PC-3 (cell line): ENCODE measurements at regions not wholly inside any gene's neighbourhood (a gene's known extent, or its start where the extent isn't known, plus 50 kb on each side); places are given as distances from the start of the nearest gene placed in this dataset.

Experiments
- ATAC-seq: fragments of 200-7000 bp; cut with Tn5 transposase; 2 replicates; pipeline ENCODE4 v1.9.1; 2020; ENCODE audit warnings: mild to moderate bottlenecking, moderate library complexity
- BruUV-seq: library from RNA; stranded (reverse); fragments of 400-500 nt; replicated peaks from 2 replicates; lab custom pipeline; 2021; lab: Mats Ljungman, UMichigan
- CTCF ChIA-PET: fragments of 300-600 bp; sonication (Branson Sonifier 250); formaldehyde crosslinking; loops from one replicate; lab custom pipeline; 2022; ENCODE audit warnings: antibody characterized with exemption; lab: Charles Lee
- POLR2A ChIA-PET: fragments of 300-600 bp; sonication (Branson Sonifier 250); formaldehyde crosslinking; loops from one replicate; lab custom pipeline; 2022; ENCODE audit warnings: antibody characterized with exemption; ENCODE audit not compliant: unreplicated experiment; lab: Charles Lee
- DNase-seq: peaks from one replicate; pipeline ENCODE4 v3.0.0-alpha.2; 2015
- H2AFZ ChIP-seq: fragments of 300-600 bp; sonication (generic); 2 replicates; pipeline ENCODE4 v1.6.0; 2016; ENCODE audit warnings: antibody characterized with exemption, low read length
- H3F3A ChIP-seq: fragments of 300-600 bp; sonication (generic); one replicate; pipeline ENCODE4 v1.6.0; 2017; ENCODE audit warnings: antibody characterized with exemption, low read length, control low read depth, mild to moderate bottlenecking; ENCODE audit not compliant: unreplicated experiment
- H3K27ac ChIP-seq: fragments of 300-600 bp; sonication (generic); 2 replicates; pipeline ENCODE4 v1.5.1; 2016; ENCODE audit warnings: mild to moderate bottlenecking, low read length
- H3K27me3 ChIP-seq: fragments of 300-600 bp; sonication (generic); 2 replicates; pipeline ENCODE4 v1.6.1; 2016; ENCODE audit warnings: low read length, mixed read lengths
- H3K36me3 ChIP-seq: fragments of 300-600 bp; sonication (generic); 2 replicates; pipeline ENCODE4 v1.6.1; 2016; ENCODE audit warnings: low read depth, mixed run types, low read length, mixed read lengths
- H3K4me1 ChIP-seq: fragments of 300-600 bp; sonication (generic); 2 replicates; pipeline ENCODE4 v1.5.1; 2016; ENCODE audit warnings: low read length; ENCODE audit not compliant: insufficient read depth
- H3K4me2 ChIP-seq: fragments of 300-600 bp; sonication (generic); 2 replicates; pipeline ENCODE4 v1.6.0; 2016; ENCODE audit warnings: low read length
- H3K4me3 ChIP-seq: fragments of 300-600 bp; sonication (generic); 2 replicates; pipeline ENCODE4 v1.5.1; 2016; ENCODE audit warnings: mild to moderate bottlenecking, low read length, mixed read lengths
- H3K79me2 ChIP-seq: fragments of 300-600 bp; sonication (generic); 2 replicates; pipeline ENCODE4 v1.6.1; 2017; ENCODE audit warnings: low read length, mixed read lengths
- H3K9ac ChIP-seq: fragments of 300-600 bp; sonication (generic); 2 replicates; pipeline ENCODE4 v1.6.0; 2016; ENCODE audit warnings: mild to moderate bottlenecking, low read length
- H3K9me2 ChIP-seq: fragments of 300-600 bp; sonication (generic); replicated peaks from 2 replicates; pipeline ENCODE4 v1.6.1; 2016; ENCODE audit warnings: mixed run types, low read length, mixed read lengths
- H3K9me3 ChIP-seq: fragments of 300-600 bp; sonication (generic); 2 replicates; pipeline ENCODE4 v1.6.1; 2016; ENCODE audit warnings: low read length, mixed read lengths
- H4K20me1 ChIP-seq: fragments of 300-600 bp; sonication (generic); 2 replicates; pipeline ENCODE4 v1.6.1; 2016; ENCODE audit warnings: low read length, mixed read lengths
- EZH2 ChIP-seq: fragments of 300-600 bp; sonication (generic); IDR thresholded peaks from one replicate; pipeline ENCODE4 v1.6.1; 2017; ENCODE audit warnings: antibody characterized with exemption, mild to moderate bottlenecking, low read length; ENCODE audit not compliant: unreplicated experiment
- EZH2phosphoT487 ChIP-seq: fragments of 300-600 bp; sonication (generic); IDR thresholded peaks from 2 replicates; pipeline ENCODE4 v1.6.1; 2018; ENCODE audit warnings: mild to moderate bottlenecking, antibody characterized with exemption, low read length, borderline replicate concordance
- intact Hi-C: fragments of 100-400 bp; cut with micrococcal nuclease; formaldehyde crosslinking; loops from 2 replicates; pipeline ENCODE4 v1.9.0; 2023
- TF ChIP-seq, protein P1 (sequence below): fragments of 300-600 bp; sonication (generic); conservative IDR thresholded peaks from 2 replicates; pipeline ENCODE4 v1.5.1; 2017; ENCODE audit warnings: antibody characterized with exemption, low read depth, mild to moderate bottlenecking, low read length

DNA sequence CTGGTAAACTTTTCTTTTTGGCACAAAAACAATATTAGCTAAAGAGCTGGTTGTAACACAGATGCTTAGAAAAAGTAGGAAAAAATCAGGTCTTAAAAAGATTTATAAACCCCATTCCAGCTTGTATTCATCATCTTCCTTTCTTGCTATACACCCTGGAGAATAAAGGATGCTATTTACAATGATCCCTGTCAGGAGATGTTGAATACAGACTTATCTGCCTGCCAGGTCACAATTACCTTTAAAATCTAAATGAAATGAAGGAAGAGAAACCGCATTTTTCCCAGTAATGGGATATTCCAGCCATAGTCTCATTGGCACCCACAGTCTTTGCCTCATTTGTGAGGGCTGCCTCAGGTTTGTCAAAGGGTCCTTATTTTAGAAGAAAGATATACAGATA lies 394.1 kb upstream of the WWC1 start:
- no peaks in the 10 kb centered on the region for H3K9me2 ChIP-seq
- ATAC-seq = no peak
- intact Hi-C loops = no loop called here
- H3K79me2 ChIP-seq = no peaks in the 10 kb centered on the region
- TF ChIP-seq EZH2phosphoT487 (no peak), EZH2 (no peak)
- TF ChIP-seq, protein P1, sequence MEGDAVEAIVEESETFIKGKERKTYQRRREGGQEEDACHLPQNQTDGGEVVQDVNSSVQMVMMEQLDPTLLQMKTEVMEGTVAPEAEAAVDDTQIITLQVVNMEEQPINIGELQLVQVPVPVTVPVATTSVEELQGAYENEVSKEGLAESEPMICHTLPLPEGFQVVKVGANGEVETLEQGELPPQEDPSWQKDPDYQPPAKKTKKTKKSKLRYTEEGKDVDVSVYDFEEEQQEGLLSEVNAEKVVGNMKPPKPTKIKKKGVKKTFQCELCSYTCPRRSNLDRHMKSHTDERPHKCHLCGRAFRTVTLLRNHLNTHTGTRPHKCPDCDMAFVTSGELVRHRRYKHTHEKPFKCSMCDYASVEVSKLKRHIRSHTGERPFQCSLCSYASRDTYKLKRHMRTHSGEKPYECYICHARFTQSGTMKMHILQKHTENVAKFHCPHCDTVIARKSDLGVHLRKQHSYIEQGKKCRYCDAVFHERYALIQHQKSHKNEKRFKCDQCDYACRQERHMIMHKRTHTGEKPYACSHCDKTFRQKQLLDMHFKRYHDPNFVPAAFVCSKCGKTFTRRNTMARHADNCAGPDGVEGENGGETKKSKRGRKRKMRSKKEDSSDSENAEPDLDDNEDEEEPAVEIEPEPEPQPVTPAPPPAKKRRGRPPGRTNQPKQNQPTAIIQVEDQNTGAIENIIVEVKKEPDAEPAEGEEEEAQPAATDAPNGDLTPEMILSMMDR = no peak
- H3K9ac ChIP-seq = no peak overlapping the region
- no peaks in the 10 kb centered on the region for H3K36me3 ChIP-seq
- no peak overlapping the region for H3K27ac ChIP-seq
- no peaks in the 10 kb centered on the region for H3K4me1 ChIP-seq
- no peaks in the 10 kb centered on the region for H4K20me1 ChIP-seq
- no peak overlapping the region for H3K4me3 ChIP-seq
- BruUV-seq = no TSS peak
- peaks cover 94% of the 10 kb centered on the region for H3K27me3 ChIP-seq
- H2AFZ ChIP-seq = no peak overlapping the region
- H3F3A ChIP-seq = no peaks in the 10 kb centered on the region
- CTCF ChIA-PET = no interaction called here
- H3K4me2 ChIP-seq = no peak overlapping the region
- POLR2A ChIA-PET = no interaction called here
- DNase-seq = no peak
- no peaks in the 10 kb centered on the region for H3K9me3 ChIP-seq

DNA sequence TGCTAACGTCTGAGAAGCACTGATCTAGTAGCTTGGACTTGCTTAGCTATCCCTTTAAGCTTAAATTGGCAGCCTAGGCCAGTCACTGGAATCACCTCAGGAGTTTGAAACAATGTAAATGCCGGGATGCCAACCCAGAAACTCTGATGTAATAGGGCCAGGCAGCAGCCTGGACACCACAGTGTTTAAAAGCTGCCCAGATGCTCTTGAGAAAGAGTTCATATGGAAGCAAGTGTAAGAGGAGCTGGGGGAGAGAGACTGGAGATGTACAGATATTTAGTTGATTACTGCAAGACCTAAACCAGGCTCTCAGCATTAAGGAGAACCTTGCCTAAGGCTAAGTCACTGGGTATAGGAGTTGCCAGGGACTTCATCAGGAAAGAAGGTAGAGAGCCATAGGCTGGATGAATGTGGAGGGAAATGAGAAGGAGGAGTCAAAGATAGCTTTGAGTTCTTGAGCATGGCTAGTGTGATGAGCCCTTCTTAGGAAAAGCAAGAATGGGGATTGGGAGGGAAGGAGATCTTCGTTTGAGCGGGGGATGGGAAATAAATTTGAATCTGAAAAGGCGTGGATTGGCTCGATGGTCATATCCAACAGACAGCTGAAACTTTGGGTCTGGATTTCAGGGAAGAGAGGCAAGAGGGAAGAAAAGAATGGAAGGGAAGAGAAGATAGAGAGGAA lies 392.9 kb upstream of the WWC1 start:
- BruUV-seq = no TSS peak
- POLR2A ChIA-PET = no interaction called here
- CTCF ChIA-PET = no interaction called here

More for the DNA sequence above, 392.9 kb upstream of the WWC1 start:
- Histone ChIP-seq H3K9me3 (no peaks in the 10 kb centered on the region), H3K27me3 (peaks cover 93% of the 10 kb centered on the region), H4K20me1 (no peaks in the 10 kb centered on the region), H3K9me2 (no peaks in the 10 kb centered on the region), H3K79me2 (no peaks in the 10 kb centered on the region), H3K4me3 (no peak overlapping the region), H3F3A (no peaks in the 10 kb centered on the region), H3K4me1 (no peaks in the 10 kb centered on the region), H3K9ac (no peak overlapping the region), H2AFZ (no peak overlapping the region), H3K36me3 (no peaks in the 10 kb centered on the region), H3K4me2 (no peak overlapping the region), H3K27ac (no peak overlapping the region)
- no peak for TF ChIP-seq EZH2
- TF ChIP-seq EZH2phosphoT487 = no peak
- TF ChIP-seq, protein P1 = no peak
- no peak for ATAC-seq
- intact Hi-C loops = no loop called here
- DNase-seq = no peak
